22Rv1 (cell line): ENCODE measurements at regions not wholly inside any gene's neighbourhood (a gene's known extent, or its start where the extent isn't known, plus 50 kb on each side); places are given as distances from the start of the nearest gene placed in this dataset.

Experiments used
- H3K27ac ChIP-seq: fragments of 450-650 bp; 2 replicates; pipeline ENCODE4 v1.5.1; 2017
- CTCF ChIP-seq: fragments of 450-650 bp; IDR thresholded peaks from 2 replicates; pipeline ENCODE4 v1.5.1; 2017; ENCODE audit warnings: mild to moderate bottlenecking
- ZFX ChIP-seq: fragments of 450-650 bp; IDR thresholded peaks from 2 replicates; pipeline ENCODE4 v1.6.1; 2017; ENCODE audit warnings: antibody characterized with exemption, borderline replicate concordance

- no peak overlapping the region for H3K27ac ChIP-seq
- TF ChIP-seq ZFX: no peak
- TF ChIP-seq CTCF: no peak
Measured at GRCh38 chr9:103281126-103281525, 286.0 kb downstream of the CYLC2 start.

- H3K27ac ChIP-seq: no peak overlapping the region
- TF ChIP-seq CTCF (no peak), ZFX (no peak)
Measured at GRCh38 chr9:103287361-103287760, 292.2 kb downstream of the CYLC2 start.

- TF ChIP-seq ZFX: no peak
- TF ChIP-seq CTCF: no peak
- no peak overlapping the region for H3K27ac ChIP-seq
Measured at GRCh38 chr9:103296189-103296588, 301.1 kb downstream of the CYLC2 start.

- TF ChIP-seq ZFX (no peak), CTCF (no peak)
- no peak overlapping the region for H3K27ac ChIP-seq
Measured at GRCh38 chr9:103301051-103301450, 305.9 kb downstream of the CYLC2 start.

- TF ChIP-seq ZFX (no peak), CTCF (no peak)
- peak overlapping the region; percentile 38 for H3K27ac ChIP-seq
Measured at GRCh38 chr9:103304797-103305196, 309.7 kb downstream of the CYLC2 start.

GRCh38 chr9:103319979-103320378, 324.8 kb downstream of the CYLC2 start:
- TF ChIP-seq CTCF: peak; percentile 41
- TF ChIP-seq ZFX: no peak
- no peak overlapping the region for H3K27ac ChIP-seq

- H3K27ac ChIP-seq: no peak overlapping the region
Measured at GRCh38 chr9:103323699-103324098, 328.6 kb downstream of the CYLC2 start.

More at GRCh38 chr9:103323699-103324098, 328.6 kb downstream of the CYLC2 start:
- TF ChIP-seq ZFX (no peak), CTCF (no peak)
